ENCODE measurements at regions not wholly inside any gene's neighbourhood (a gene's known extent, or its start where the extent isn't known, plus 50 kb on each side); places are given as distances from the start of the nearest gene placed in this dataset.

- H3F3A ChIP-seq (ENCODE audit: insufficient read depth), result no peaks in the 10 kb centered on the region
- TF ChIP-seq CTCF (IDR thresholded peaks at IDR 0.05; ENCODE audit: insufficient read depth, low read length, poor library complexity, severe bottlenecking) (no peak), EZH2phosphoT487 (conservative IDR thresholded peaks at IDR 0.05; ENCODE audit: low read length) (no peak)
- no peaks in the 10 kb centered on the region for H3K9me3 ChIP-seq (ENCODE audit: insufficient read depth, low read length)
- H3K36me3 ChIP-seq (ENCODE audit: low read length), result no peaks in the 10 kb centered on the region
- H3K9ac ChIP-seq (ENCODE audit: low read length), result no peak overlapping the region
- H3K27me3 ChIP-seq (ENCODE audit: low read length), result no peaks in the 10 kb centered on the region
- no peaks in the 10 kb centered on the region for H3K9me2 ChIP-seq (replicated peaks; ENCODE audit: insufficient read depth, low read length)
- no peak overlapping the region for H3K4me3 ChIP-seq (ENCODE audit: insufficient read depth, low read length, poor library complexity, severe bottlenecking)
- no peak overlapping the region for H2AFZ ChIP-seq (ENCODE audit: low read depth, low read length, severe bottlenecking)
- H3K27ac ChIP-seq (ENCODE audit: low read depth, low read length), result no peak overlapping the region
- no peaks in the 10 kb centered on the region for H4K20me1 ChIP-seq (ENCODE audit: low read depth, low read length)
- no peak overlapping the region for H3K4me2 ChIP-seq (ENCODE audit: low read depth, low read length, poor library complexity, severe bottlenecking)
- H3K79me2 ChIP-seq (ENCODE audit: insufficient read depth, low read length), result no peaks in the 10 kb centered on the region
These were observed 67.9 kb upstream of the USP15 start for GRCh38 chr12:62192180-62192902.

- no peaks in the 10 kb centered on the region for H3K9me2 ChIP-seq (replicated peaks; ENCODE audit: insufficient read depth, low read length)
- H3K27me3 ChIP-seq (ENCODE audit: low read length), result no peaks in the 10 kb centered on the region
- H2AFZ ChIP-seq (ENCODE audit: low read depth, low read length, severe bottlenecking), result no peak overlapping the region
- H3K79me2 ChIP-seq (ENCODE audit: insufficient read depth, low read length), result no peaks in the 10 kb centered on the region
- no peak overlapping the region for H3K4me3 ChIP-seq (ENCODE audit: insufficient read depth, low read length, poor library complexity, severe bottlenecking)
- no peaks in the 10 kb centered on the region for H3F3A ChIP-seq (ENCODE audit: insufficient read depth)
- H3K9ac ChIP-seq (ENCODE audit: low read length), result no peak overlapping the region
- H4K20me1 ChIP-seq (ENCODE audit: low read depth, low read length), result no peaks in the 10 kb centered on the region
- no peak overlapping the region for H3K4me2 ChIP-seq (ENCODE audit: low read depth, low read length, poor library complexity, severe bottlenecking)
- no peak overlapping the region for H3K27ac ChIP-seq (ENCODE audit: low read depth, low read length)
- no peaks in the 10 kb centered on the region for H3K36me3 ChIP-seq (ENCODE audit: low read length)
- no peaks in the 10 kb centered on the region for H3K9me3 ChIP-seq (ENCODE audit: insufficient read depth, low read length)
- no peak for TF ChIP-seq CTCF (IDR thresholded peaks at IDR 0.05; ENCODE audit: insufficient read depth, low read length, poor library complexity, severe bottlenecking)
- TF ChIP-seq EZH2phosphoT487 (conservative IDR thresholded peaks at IDR 0.05; ENCODE audit: low read length), result no peak
These were observed 67.3 kb upstream of the USP15 start for GRCh38 chr12:62192903-62193250.

GRCh38 chr12:62194031-62194430 lies 66.2 kb upstream of the USP15 start:
- no peak overlapping the region for H2AFZ ChIP-seq (ENCODE audit: low read depth, low read length, severe bottlenecking)
- no peak overlapping the region for H3K4me3 ChIP-seq (ENCODE audit: insufficient read depth, low read length, poor library complexity, severe bottlenecking)

More at GRCh38 chr12:62194031-62194430, 66.2 kb upstream of the USP15 start:
- no peaks in the 10 kb centered on the region for H3K79me2 ChIP-seq (ENCODE audit: insufficient read depth, low read length)
- H3K27me3 ChIP-seq (ENCODE audit: low read length), result no peaks in the 10 kb centered on the region
- no peak overlapping the region for H3K9ac ChIP-seq (ENCODE audit: low read length)
- H3K36me3 ChIP-seq (ENCODE audit: low read length), result no peaks in the 10 kb centered on the region
- H4K20me1 ChIP-seq (ENCODE audit: low read depth, low read length), result no peaks in the 10 kb centered on the region
- H3K27ac ChIP-seq (ENCODE audit: low read depth, low read length), result no peak overlapping the region
- H3K4me2 ChIP-seq (ENCODE audit: low read depth, low read length, poor library complexity, severe bottlenecking), result no peak overlapping the region
- no peaks in the 10 kb centered on the region for H3K9me2 ChIP-seq (replicated peaks; ENCODE audit: insufficient read depth, low read length)
- H3K9me3 ChIP-seq (ENCODE audit: insufficient read depth, low read length), result no peaks in the 10 kb centered on the region
- TF ChIP-seq EZH2phosphoT487 (conservative IDR thresholded peaks at IDR 0.05; ENCODE audit: low read length), result no peak
- TF ChIP-seq CTCF (IDR thresholded peaks at IDR 0.05; ENCODE audit: insufficient read depth, low read length, poor library complexity, severe bottlenecking), result no peak
- no peaks in the 10 kb centered on the region for H3F3A ChIP-seq (ENCODE audit: insufficient read depth)
